Pulmonary artery endothelial cell (primary cell): ENCODE measurements at regions not wholly inside any gene's neighbourhood (a gene's known extent, or its start where the extent isn't known, plus 50 kb on each side); places are given as distances from the start of the nearest gene placed in this dataset.

Experiments
- DNase-seq: peaks from one replicate; pipeline ENCODE4 v3.0.0-alpha.2; 2011; ENCODE audit warnings: low read depth, low spot score

- DNase-seq = no peak
Measured at GRCh38 chr2:168375195-168375798, 80.8 kb upstream of the CERS6 start.

GRCh38 chr2:168378960-168379669 lies 77.0 kb upstream of the CERS6 start:
- no peak for DNase-seq

- DNase-seq = no peak
Measured at GRCh38 chr2:168380500-168380899, 75.6 kb upstream of the CERS6 start.

GRCh38 chr2:168392024-168392423 lies 64.0 kb upstream of the CERS6 start:
- DNase-seq = no peak

GRCh38 chr2:168392797-168393196 lies 63.3 kb upstream of the CERS6 start:
- no peak for DNase-seq

- no peak for DNase-seq
Measured at GRCh38 chr2:168394262-168394661, 61.8 kb upstream of the CERS6 start.

- DNase-seq = no peak
Measured at GRCh38 chr2:168396131-168396530, 59.9 kb upstream of the CERS6 start.

- DNase-seq = no peak
Measured at GRCh38 chr2:168397629-168398028, 58.4 kb upstream of the CERS6 start.

- no peak for DNase-seq
Measured at GRCh38 chr2:168401048-168401556, 55.0 kb upstream of the CERS6 start.

GRCh38 chr2:168401771-168402170 lies 54.3 kb upstream of the CERS6 start:
- DNase-seq = no peak

GRCh38 chr2:168402531-168402930 lies 53.5 kb upstream of the CERS6 start:
- DNase-seq = no peak

GRCh38 chr2:168403736-168404135 lies 52.3 kb upstream of the CERS6 start:
- DNase-seq = no peak

GRCh38 chr2:168404764-168405163 lies 51.3 kb upstream of the CERS6 start:
- no peak for DNase-seq
